ENCODE measurements at regions not wholly inside any gene's neighbourhood (a gene's known extent, or its start where the extent isn't known, plus 50 kb on each side); places are given as distances from the start of the nearest gene placed in this dataset.

DNA sequence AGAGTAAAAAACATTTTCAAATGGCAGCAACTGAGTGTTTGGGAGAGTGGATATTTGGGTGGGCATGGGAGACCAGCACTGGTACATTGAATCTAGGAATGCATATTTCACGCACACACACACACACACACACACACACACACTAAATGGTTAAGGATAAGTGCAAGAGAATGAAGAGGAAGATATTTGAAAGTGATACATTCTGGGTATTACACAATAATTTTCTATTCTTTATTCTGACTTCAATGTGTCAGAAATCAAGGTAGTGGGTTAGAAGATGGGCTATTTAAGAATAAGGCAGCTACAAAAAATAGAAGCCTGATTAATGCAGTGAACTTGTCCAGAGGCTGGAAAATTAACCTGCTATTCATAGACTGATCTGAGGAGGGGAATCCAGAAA, 577.0 kb downstream of the TMEM182 start:
- no peaks in the 10 kb centered on the region for H3K27me3 ChIP-seq (replicated peaks; ENCODE audit: insufficient read depth, low read depth, low read length, poor library complexity)
- BruUV-seq (replicated peaks): no TSS peak
- ChIA-PET CTCF (no interaction called here), POLR2A (ENCODE audit: low non-redundant PET) (no interaction called here)
- no peak overlapping the region for H3K27ac ChIP-seq (ENCODE audit: low read depth, low read length, poor library complexity, severe bottlenecking)
- no peak for DNase-seq (ENCODE audit: low spot score)
- intact Hi-C loops (cut with micrococcal nuclease; ENCODE audit: unreplicated experiment): no loop called here
- TF ChIP-seq EZH2 (IDR thresholded peaks at IDR 0.05; ENCODE audit: borderline replicate concordance, low read depth, low read length, poor library complexity, severe bottlenecking): no peak
- TF ChIP-seq, protein P1, sequence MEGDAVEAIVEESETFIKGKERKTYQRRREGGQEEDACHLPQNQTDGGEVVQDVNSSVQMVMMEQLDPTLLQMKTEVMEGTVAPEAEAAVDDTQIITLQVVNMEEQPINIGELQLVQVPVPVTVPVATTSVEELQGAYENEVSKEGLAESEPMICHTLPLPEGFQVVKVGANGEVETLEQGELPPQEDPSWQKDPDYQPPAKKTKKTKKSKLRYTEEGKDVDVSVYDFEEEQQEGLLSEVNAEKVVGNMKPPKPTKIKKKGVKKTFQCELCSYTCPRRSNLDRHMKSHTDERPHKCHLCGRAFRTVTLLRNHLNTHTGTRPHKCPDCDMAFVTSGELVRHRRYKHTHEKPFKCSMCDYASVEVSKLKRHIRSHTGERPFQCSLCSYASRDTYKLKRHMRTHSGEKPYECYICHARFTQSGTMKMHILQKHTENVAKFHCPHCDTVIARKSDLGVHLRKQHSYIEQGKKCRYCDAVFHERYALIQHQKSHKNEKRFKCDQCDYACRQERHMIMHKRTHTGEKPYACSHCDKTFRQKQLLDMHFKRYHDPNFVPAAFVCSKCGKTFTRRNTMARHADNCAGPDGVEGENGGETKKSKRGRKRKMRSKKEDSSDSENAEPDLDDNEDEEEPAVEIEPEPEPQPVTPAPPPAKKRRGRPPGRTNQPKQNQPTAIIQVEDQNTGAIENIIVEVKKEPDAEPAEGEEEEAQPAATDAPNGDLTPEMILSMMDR (conservative IDR thresholded peaks at IDR 0.05; ENCODE audit: low read depth, low read length): no peak
- H3K9me3 ChIP-seq (ENCODE audit: low read depth, low read length, poor library complexity, severe bottlenecking): peaks cover 4% of the 10 kb centered on the region
- H3K4me3 ChIP-seq (ENCODE audit: low read depth, low read length, poor library complexity, severe bottlenecking): no peak overlapping the region
- H3K36me3 ChIP-seq (ENCODE audit: insufficient read depth, low read length, poor library complexity, severe bottlenecking): no peaks in the 10 kb centered on the region
- no peaks in the 10 kb centered on the region for H3K4me1 ChIP-seq (ENCODE audit: insufficient read depth, low read length, poor library complexity, severe bottlenecking)

DNA sequence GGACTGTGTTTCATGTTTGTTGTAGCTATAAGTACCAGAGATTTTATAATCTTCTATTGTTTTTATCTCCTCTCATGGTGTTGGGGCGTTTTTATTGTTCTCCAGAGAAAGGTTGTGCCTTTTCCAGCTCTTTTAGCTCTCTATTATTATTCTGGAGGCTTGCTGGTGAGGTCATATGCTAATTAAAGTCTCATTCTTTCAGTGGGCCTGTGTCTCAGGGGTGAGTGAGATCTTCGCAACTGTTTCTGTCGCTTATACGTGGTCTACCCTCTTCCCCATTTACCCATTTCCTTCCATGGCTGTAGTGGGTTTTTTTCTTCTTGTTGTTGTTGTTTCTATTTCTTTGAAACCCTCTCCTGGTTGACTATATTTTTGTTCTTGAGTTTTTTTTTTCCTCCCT, 584.9 kb downstream of the TMEM182 start:
- Histone ChIP-seq H3K4me3 (ENCODE audit: low read depth, low read length, poor library complexity, severe bottlenecking) (no peak overlapping the region), H3K27ac (ENCODE audit: low read depth, low read length, poor library complexity, severe bottlenecking) (no peak overlapping the region), H3K9me3 (ENCODE audit: low read depth, low read length, poor library complexity, severe bottlenecking) (peaks cover 5% of the 10 kb centered on the region), H3K4me1 (ENCODE audit: insufficient read depth, low read length, poor library complexity, severe bottlenecking) (no peaks in the 10 kb centered on the region), H3K36me3 (ENCODE audit: insufficient read depth, low read length, poor library complexity, severe bottlenecking) (no peaks in the 10 kb centered on the region), H3K27me3 (replicated peaks; ENCODE audit: insufficient read depth, low read depth, low read length, poor library complexity) (no peaks in the 10 kb centered on the region)
- TF ChIP-seq EZH2 (IDR thresholded peaks at IDR 0.05; ENCODE audit: borderline replicate concordance, low read depth, low read length, poor library complexity, severe bottlenecking): no peak
- TF ChIP-seq, protein P1 (conservative IDR thresholded peaks at IDR 0.05; ENCODE audit: low read depth, low read length): no peak
- ChIA-PET CTCF (no interaction called here), POLR2A (ENCODE audit: low non-redundant PET) (no interaction called here)
- BruUV-seq (replicated peaks): no TSS peak
- DNase-seq (ENCODE audit: low spot score): no peak
- intact Hi-C loops (cut with micrococcal nuclease; ENCODE audit: unreplicated experiment): no loop called here

DNA sequence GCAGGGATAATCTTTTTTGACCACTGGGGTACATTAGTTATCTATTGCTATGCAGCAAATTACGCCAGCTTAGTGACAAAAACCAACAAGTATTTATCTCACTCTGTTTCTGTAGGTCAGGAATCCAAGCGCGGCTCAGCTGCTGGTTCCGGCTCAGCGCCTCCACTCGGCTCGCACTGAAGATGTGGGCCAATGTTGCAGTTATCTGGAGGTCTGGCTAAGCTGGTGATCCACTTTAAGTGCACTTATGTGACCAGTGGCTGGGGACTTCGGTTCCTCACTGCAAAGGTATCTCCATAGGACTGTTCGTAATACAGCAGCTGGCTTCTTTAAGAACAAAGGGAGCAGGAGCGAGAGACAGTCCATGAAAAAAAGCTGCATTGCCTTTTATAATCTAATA, 591.9 kb downstream of the TMEM182 start:
- H3K27ac ChIP-seq (ENCODE audit: low read depth, low read length, poor library complexity, severe bottlenecking): no peak overlapping the region
- intact Hi-C loops (cut with micrococcal nuclease; ENCODE audit: unreplicated experiment): no loop called here
- CTCF ChIA-PET: no interaction called here

More for the DNA sequence above, 591.9 kb downstream of the TMEM182 start:
- no peak for DNase-seq (ENCODE audit: low spot score)
- Histone ChIP-seq H3K9me3 (ENCODE audit: low read depth, low read length, poor library complexity, severe bottlenecking) (no peaks in the 10 kb centered on the region), H3K27me3 (replicated peaks; ENCODE audit: insufficient read depth, low read depth, low read length, poor library complexity) (no peaks in the 10 kb centered on the region), H3K4me1 (ENCODE audit: insufficient read depth, low read length, poor library complexity, severe bottlenecking) (no peaks in the 10 kb centered on the region), H3K4me3 (ENCODE audit: low read depth, low read length, poor library complexity, severe bottlenecking) (no peak overlapping the region), H3K36me3 (ENCODE audit: insufficient read depth, low read length, poor library complexity, severe bottlenecking) (no peaks in the 10 kb centered on the region)
- TF ChIP-seq EZH2 (IDR thresholded peaks at IDR 0.05; ENCODE audit: borderline replicate concordance, low read depth, low read length, poor library complexity, severe bottlenecking): no peak
- TF ChIP-seq, protein P1 (conservative IDR thresholded peaks at IDR 0.05; ENCODE audit: low read depth, low read length): no peak
- no TSS peak for BruUV-seq (replicated peaks)
- POLR2A ChIA-PET (ENCODE audit: low non-redundant PET): interaction anchor here (0.6 kb wide), 1 partner anchor 1414 kb away, joined by 3 read pairs; no protein-coding TSS in a partner anchor
